ENCODE measurements at regions not wholly inside any gene's neighbourhood (a gene's known extent, or its start where the extent isn't known, plus 50 kb on each side); places are given as distances from the start of the nearest gene placed in this dataset.

DNA sequence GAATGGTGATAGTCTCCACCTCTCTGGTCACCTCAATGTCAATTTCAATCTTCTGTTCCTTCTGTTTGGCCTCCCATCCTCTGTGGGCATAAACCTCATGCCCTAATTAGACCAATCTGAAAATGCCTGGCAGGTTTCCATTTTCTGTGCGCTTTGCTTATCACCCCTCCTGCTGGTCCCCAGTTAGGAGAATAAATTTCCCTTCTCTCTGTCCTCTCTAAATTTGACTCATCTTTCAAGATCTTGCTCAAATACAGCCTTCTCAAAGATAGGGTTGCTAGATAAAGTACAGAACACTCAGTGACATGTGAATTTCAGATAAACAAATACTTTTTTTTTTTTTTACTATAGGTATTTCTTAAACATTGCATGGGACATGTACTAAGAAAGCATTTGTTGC, 69.4 kb upstream of the CD180 start:
- no peak for DNase-seq
- Histone ChIP-seq H3K4me3 (no peak overlapping the region), H3K9me3 (no peaks in the 10 kb centered on the region), H3K36me3 (no peaks in the 10 kb centered on the region), H3K27me3 (no peaks in the 10 kb centered on the region), H3K27ac (peak overlapping the region; percentile 15 to 94 (median 91)), H3K4me1 (peaks cover 24 to 48% (median 37%) of the 10 kb centered on the region in 4 donors)
- in situ Hi-C loops (cut with MboI; ENCODE audit: low pct_ligation_motif_present in 1 of 4, low pct_unique_long_range_greater_than_20kb in 1 of 4, low sequenced_read_pairs in 3 of 4) (loop anchor here in 1 of 4 donors (10.0 kb wide), 1 partner anchor 989 kb away; no protein-coding TSS in a partner anchor), intact Hi-C loops (cut with DNase I; ENCODE audit: low total_unique reads) (loop anchor here (5.0 kb wide), 1 partner anchor 676 kb away; no protein-coding TSS in a partner anchor)
- TF ChIP-seq, protein P1, sequence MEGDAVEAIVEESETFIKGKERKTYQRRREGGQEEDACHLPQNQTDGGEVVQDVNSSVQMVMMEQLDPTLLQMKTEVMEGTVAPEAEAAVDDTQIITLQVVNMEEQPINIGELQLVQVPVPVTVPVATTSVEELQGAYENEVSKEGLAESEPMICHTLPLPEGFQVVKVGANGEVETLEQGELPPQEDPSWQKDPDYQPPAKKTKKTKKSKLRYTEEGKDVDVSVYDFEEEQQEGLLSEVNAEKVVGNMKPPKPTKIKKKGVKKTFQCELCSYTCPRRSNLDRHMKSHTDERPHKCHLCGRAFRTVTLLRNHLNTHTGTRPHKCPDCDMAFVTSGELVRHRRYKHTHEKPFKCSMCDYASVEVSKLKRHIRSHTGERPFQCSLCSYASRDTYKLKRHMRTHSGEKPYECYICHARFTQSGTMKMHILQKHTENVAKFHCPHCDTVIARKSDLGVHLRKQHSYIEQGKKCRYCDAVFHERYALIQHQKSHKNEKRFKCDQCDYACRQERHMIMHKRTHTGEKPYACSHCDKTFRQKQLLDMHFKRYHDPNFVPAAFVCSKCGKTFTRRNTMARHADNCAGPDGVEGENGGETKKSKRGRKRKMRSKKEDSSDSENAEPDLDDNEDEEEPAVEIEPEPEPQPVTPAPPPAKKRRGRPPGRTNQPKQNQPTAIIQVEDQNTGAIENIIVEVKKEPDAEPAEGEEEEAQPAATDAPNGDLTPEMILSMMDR (IDR thresholded peaks at IDR 0.05), result no peak
- TF ChIP-seq POLR2A (IDR thresholded peaks at IDR 0.05) (no peak), EP300 (IDR thresholded peaks at IDR 0.05; ENCODE audit: low read depth) (no peak), POLR2AphosphoS5 (IDR thresholded peaks at IDR 0.05) (no peak)
- 67 to 77% methylated on average over 1 of the region's 1 CpG for WGBS, 2 donors (ENCODE audit: low coverage in 1 of 2)

DNA sequence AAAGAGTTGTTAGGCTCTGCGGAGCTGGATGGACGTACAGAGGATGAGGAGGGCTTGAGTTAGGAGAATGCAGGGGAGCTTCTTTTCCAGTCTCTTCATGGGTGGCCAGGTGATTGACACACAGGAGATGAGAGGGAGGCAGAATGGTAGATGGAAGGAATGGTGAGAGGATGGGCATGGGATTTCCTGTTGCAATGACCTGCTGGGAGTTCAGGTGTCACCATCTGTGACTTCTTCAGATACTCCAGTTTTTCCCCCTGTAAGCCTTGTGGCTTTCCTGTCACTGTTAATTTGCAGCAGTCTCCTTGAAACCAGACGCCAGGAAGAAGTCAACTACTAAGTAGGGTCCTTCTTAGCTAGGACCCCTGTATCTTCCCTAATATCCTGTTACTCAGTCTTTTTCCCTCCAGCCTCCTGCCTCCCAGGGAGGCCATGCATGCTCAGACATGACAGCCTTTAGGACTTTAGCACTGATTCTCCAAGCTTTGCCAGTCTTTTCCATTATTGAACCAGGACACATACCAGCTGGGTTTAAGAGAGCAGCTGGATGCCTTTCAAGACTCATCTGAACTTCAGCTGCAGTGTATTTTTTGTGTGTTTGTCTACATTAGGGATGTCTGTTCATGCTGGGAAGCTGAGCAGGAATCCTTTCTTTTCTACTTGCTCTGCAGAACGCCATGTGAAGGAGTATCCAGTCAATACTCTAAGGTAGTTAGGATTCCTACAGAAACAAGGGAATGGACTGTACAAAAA, 67.2 kb upstream of the CD180 start:
- no peaks in the 10 kb centered on the region for H3K27me3 ChIP-seq
- TF ChIP-seq, protein P1 (IDR thresholded peaks at IDR 0.05), result no peak
- TF ChIP-seq POLR2AphosphoS5 (IDR thresholded peaks at IDR 0.05) (no peak), POLR2A (IDR thresholded peaks at IDR 0.05) (no peak), EP300 (IDR thresholded peaks at IDR 0.05; ENCODE audit: low read depth) (no peak)
- 88 to 92% methylated on average over 3 to 4 of the region's 4 CpGs for WGBS, 2 donors (ENCODE audit: low coverage in 1 of 2)
- in situ Hi-C loops (cut with MboI; ENCODE audit: low pct_ligation_motif_present in 1 of 4, low pct_unique_long_range_greater_than_20kb in 1 of 4, low sequenced_read_pairs in 3 of 4) (loop anchor here in 1 of 4 donors (10.0 kb wide), 1 partner anchor 991 kb away; no protein-coding TSS in a partner anchor), intact Hi-C loops (cut with DNase I; ENCODE audit: low total_unique reads) (no loop called here)
- no peak for DNase-seq
- peak overlapping the region; percentile 3 to 28 (median 10) for H3K27ac ChIP-seq
- no peaks in the 10 kb centered on the region for H3K36me3 ChIP-seq
- H3K4me1 ChIP-seq, result peaks cover 9 to 30% (median 23%) of the 10 kb centered on the region in 4 donors
- no peaks in the 10 kb centered on the region for H3K9me3 ChIP-seq
- no peak overlapping the region for H3K4me3 ChIP-seq

DNA sequence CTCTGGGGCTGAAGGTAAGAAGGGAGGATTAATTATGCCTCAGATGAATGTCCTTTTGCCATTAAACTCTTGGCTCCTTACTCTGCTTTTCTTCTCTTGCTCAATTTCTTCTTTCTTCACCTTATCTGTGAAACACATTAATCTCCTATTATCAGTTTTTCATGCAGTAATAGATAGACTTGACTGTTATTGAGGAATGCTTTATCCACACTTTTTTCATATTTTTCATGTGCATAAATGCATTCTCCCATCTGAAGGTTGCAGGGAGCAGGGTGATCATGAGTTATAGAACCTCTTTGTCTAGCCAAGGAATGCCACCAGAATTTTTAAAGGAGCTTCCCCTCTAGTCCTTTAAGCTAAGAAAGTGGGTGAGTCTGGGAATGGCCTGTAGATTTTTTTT, 66.4 kb upstream of the CD180 start:
- H3K9me3 ChIP-seq, result no peaks in the 10 kb centered on the region
- TF ChIP-seq POLR2AphosphoS5 (IDR thresholded peaks at IDR 0.05), result no peak
- no peak for TF ChIP-seq POLR2A (IDR thresholded peaks at IDR 0.05)
- TF ChIP-seq EP300 (IDR thresholded peaks at IDR 0.05; ENCODE audit: low read depth), result no peak
- TF ChIP-seq, protein P1 (IDR thresholded peaks at IDR 0.05), result no peak
- no peak for DNase-seq
- H3K27ac ChIP-seq, result no peak overlapping the region
- in situ Hi-C loops (cut with MboI; ENCODE audit: low pct_ligation_motif_present in 1 of 4, low pct_unique_long_range_greater_than_20kb in 1 of 4, low sequenced_read_pairs in 3 of 4), result loop anchor here in 1 of 4 donors (10.0 kb wide), 1 partner anchor 992 kb away; no protein-coding TSS in a partner anchor
- no peak overlapping the region for H3K4me3 ChIP-seq
- H3K27me3 ChIP-seq, result no peaks in the 10 kb centered on the region
- peaks cover 7 to 29% (median 15%) of the 10 kb centered on the region in 4 donors for H3K4me1 ChIP-seq
- no peaks in the 10 kb centered on the region for H3K36me3 ChIP-seq
- intact Hi-C loops (cut with DNase I; ENCODE audit: low total_unique reads), result no loop called here

DNA sequence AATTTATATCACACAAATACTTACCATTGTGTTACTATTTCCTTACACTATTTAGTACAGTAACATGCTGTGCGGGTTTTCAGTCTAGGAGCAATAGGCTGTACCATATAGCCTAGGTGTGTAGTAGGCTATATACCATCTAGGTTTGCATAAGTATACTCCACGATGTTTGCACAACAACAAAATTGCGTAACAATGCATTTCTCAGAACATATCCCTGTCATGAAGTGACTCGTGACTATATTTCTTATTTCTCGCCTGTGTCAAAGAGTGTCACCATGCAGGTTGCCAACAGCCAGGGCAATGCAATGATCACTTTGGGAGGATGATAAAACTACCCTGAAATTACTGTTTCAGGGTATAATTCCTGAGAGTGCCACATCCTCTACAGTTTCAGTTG, 65.6 kb upstream of the CD180 start:
- H3K4me3 ChIP-seq, result no peak overlapping the region
- WGBS, 2 donors (ENCODE audit: low coverage in 1 of 2), result 62 to 67% methylated on average over 4 to 5 of the region's 5 CpGs
- H3K9me3 ChIP-seq, result no peaks in the 10 kb centered on the region
- no peaks in the 10 kb centered on the region for H3K36me3 ChIP-seq
- no peak for DNase-seq
- TF ChIP-seq POLR2A (IDR thresholded peaks at IDR 0.05) (no peak), POLR2AphosphoS5 (IDR thresholded peaks at IDR 0.05) (no peak), EP300 (IDR thresholded peaks at IDR 0.05; ENCODE audit: low read depth) (no peak)
- TF ChIP-seq, protein P1 (IDR thresholded peaks at IDR 0.05), result no peak
- H3K27me3 ChIP-seq, result no peaks in the 10 kb centered on the region
- intact Hi-C loops (cut with DNase I; ENCODE audit: low total_unique reads), result no loop called here
- H3K4me1 ChIP-seq, result peaks cover under 1 to 27% (median 7%) of the 10 kb centered on the region in 4 donors
- H3K27ac ChIP-seq, result no peak overlapping the region
- in situ Hi-C loops (cut with MboI; ENCODE audit: low pct_ligation_motif_present in 1 of 4, low pct_unique_long_range_greater_than_20kb in 1 of 4, low sequenced_read_pairs in 3 of 4), result loop anchor here in 1 of 4 donors (10.0 kb wide), 1 partner anchor 993 kb away; no protein-coding TSS in a partner anchor
